ENCODE measurements at regions not wholly inside any gene's neighbourhood (a gene's known extent, or its start where the extent isn't known, plus 50 kb on each side); places are given as distances from the start of the nearest gene placed in this dataset.

DNA sequence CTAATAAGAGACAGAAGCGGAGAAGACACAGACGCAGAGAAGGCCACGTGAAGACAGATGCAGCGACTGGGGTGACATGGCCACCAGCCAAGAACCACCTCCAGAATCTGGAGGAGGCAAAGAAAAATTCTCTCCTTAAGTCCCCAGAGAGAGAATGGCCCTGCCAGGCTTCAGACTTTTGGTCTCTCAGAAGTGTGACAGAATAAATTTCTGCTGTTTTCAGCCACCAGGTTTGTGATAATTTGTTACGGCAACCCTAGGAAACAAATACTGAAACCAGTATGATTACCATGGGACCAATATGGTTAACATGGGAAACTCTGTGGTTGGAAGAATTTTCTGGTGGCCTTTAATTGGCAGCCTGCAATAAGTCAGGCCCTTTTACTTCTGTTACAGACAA lies 63.9 kb upstream of the DOCK9 start:
- H3K36me3 ChIP-seq (replicated peaks; ENCODE audit: low read depth, low read length), result no peaks in the 10 kb centered on the region
- no peaks in the 10 kb centered on the region for H4K20me1 ChIP-seq (ENCODE audit: insufficient read depth, low read length)
- no peaks in the 10 kb centered on the region for H3K9me3 ChIP-seq (ENCODE audit: insufficient read depth, low read length)
- peaks cover 3% of the 10 kb centered on the region; the same call in 1 of the 2 replicates for H3K27me3 ChIP-seq (ENCODE audit: low read depth, low read length)
- H3K4me3 ChIP-seq (ENCODE audit: low read length), result no peak overlapping the region
- H2AFZ ChIP-seq (ENCODE audit: low read depth, low read length), result no peak overlapping the region
- H3K9ac ChIP-seq (ENCODE audit: low read length), result no peak overlapping the region
- TF ChIP-seq EZH2phosphoT487 (IDR thresholded peaks at IDR 0.05; ENCODE audit: low read depth), result no peak
- TF ChIP-seq, protein P1, sequence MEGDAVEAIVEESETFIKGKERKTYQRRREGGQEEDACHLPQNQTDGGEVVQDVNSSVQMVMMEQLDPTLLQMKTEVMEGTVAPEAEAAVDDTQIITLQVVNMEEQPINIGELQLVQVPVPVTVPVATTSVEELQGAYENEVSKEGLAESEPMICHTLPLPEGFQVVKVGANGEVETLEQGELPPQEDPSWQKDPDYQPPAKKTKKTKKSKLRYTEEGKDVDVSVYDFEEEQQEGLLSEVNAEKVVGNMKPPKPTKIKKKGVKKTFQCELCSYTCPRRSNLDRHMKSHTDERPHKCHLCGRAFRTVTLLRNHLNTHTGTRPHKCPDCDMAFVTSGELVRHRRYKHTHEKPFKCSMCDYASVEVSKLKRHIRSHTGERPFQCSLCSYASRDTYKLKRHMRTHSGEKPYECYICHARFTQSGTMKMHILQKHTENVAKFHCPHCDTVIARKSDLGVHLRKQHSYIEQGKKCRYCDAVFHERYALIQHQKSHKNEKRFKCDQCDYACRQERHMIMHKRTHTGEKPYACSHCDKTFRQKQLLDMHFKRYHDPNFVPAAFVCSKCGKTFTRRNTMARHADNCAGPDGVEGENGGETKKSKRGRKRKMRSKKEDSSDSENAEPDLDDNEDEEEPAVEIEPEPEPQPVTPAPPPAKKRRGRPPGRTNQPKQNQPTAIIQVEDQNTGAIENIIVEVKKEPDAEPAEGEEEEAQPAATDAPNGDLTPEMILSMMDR (IDR thresholded peaks at IDR 0.05; ENCODE audit: low read depth, low read length), result no peak
- no peak overlapping the region for H3K4me2 ChIP-seq (ENCODE audit: low read length)
- peaks cover 9% of the 10 kb centered on the region for H3K4me1 ChIP-seq (ENCODE audit: low read length)
- no peak overlapping the region for H3K27ac ChIP-seq (ENCODE audit: low read length)
- H3K79me2 ChIP-seq (ENCODE audit: low read length), result no peaks in the 10 kb centered on the region

DNA sequence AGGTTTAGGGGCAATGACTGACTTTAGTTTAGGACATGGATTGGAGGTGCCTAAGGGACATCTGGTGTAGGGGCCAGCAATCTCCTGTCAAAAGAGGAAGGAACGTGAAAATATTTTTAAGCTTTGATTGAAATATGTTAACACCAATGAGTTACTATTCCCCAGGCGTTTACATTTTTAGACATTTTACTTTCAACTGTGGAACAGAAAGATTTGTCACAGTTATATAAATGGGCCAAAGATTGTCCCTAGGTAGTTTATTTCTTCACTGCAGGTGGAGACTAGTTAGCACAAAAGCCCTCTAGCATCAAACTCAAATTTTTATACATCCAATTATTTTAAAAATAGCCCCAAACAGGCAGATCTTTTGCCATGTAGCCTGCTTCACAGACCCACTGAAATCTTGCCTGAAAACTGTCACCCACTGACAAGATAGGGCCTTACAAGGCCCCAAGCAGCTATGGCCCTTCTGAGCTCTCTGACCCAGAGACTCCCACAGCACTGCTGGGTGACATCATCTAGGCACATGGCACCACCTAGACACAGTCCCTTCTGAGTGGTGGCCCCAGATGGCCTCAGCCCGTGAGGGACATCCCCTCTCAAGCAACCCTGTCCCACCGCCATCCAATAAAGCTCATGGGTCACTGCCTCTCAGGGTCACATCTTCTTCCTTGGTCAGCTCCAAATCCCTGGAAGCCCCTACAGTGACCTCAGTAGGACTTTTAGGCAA lies 64.8 kb upstream of the DOCK9 start:
- Histone ChIP-seq H3K4me2 (ENCODE audit: low read length) (no peak overlapping the region), H3K9me3 (ENCODE audit: insufficient read depth, low read length) (no peaks in the 10 kb centered on the region), H2AFZ (ENCODE audit: low read depth, low read length) (no peak overlapping the region), H3K4me3 (ENCODE audit: low read length) (no peak overlapping the region), H3K27me3 (ENCODE audit: low read depth, low read length) (peaks cover 3% of the 10 kb centered on the region; the same call in 1 of the 2 replicates), H4K20me1 (ENCODE audit: insufficient read depth, low read length) (no peaks in the 10 kb centered on the region), H3K27ac (ENCODE audit: low read length) (no peak overlapping the region), H3K4me1 (ENCODE audit: low read length) (peaks cover 9% of the 10 kb centered on the region), H3K9ac (ENCODE audit: low read length) (no peak overlapping the region), H3K36me3 (replicated peaks; ENCODE audit: low read depth, low read length) (no peaks in the 10 kb centered on the region), H3K79me2 (ENCODE audit: low read length) (no peaks in the 10 kb centered on the region)
- no peak for TF ChIP-seq EZH2phosphoT487 (IDR thresholded peaks at IDR 0.05; ENCODE audit: low read depth)
- TF ChIP-seq, protein P1 (IDR thresholded peaks at IDR 0.05; ENCODE audit: low read depth, low read length), result no peak

DNA sequence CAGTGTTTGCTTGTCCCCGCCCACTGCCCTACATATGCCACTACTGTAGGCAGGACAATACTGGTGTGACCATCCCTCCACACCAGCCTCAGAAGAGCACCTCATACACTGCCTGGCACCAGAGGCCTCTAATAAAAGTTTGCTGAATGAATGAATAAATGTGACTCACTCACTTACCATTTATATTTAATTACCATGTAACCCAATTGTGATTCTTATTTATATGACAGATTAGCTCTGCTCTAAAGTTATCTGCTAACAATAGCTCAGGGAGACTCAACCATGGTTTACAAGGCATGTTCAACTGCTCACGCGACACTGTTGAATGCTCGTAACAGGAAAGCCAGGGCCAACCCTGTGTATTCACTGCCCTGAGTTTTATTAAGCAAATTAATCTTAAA lies 66.0 kb upstream of the DOCK9 start:
- TF ChIP-seq EZH2phosphoT487 (IDR thresholded peaks at IDR 0.05; ENCODE audit: low read depth), result no peak
- TF ChIP-seq, protein P1 (IDR thresholded peaks at IDR 0.05; ENCODE audit: low read depth, low read length), result no peak
- no peaks in the 10 kb centered on the region for H3K79me2 ChIP-seq (ENCODE audit: low read length)
- H3K27ac ChIP-seq (ENCODE audit: low read length), result no peak overlapping the region
- no peak overlapping the region for H3K4me3 ChIP-seq (ENCODE audit: low read length)
- no peaks in the 10 kb centered on the region for H3K9me3 ChIP-seq (ENCODE audit: insufficient read depth, low read length)
- no peaks in the 10 kb centered on the region for H4K20me1 ChIP-seq (ENCODE audit: insufficient read depth, low read length)
- peaks cover 3% of the 10 kb centered on the region; the same call in 1 of the 2 replicates for H3K27me3 ChIP-seq (ENCODE audit: low read depth, low read length)
- no peak overlapping the region for H3K4me2 ChIP-seq (ENCODE audit: low read length)
- no peak overlapping the region for H3K9ac ChIP-seq (ENCODE audit: low read length)
- H3K36me3 ChIP-seq (replicated peaks; ENCODE audit: low read depth, low read length), result no peaks in the 10 kb centered on the region
- peaks cover 9% of the 10 kb centered on the region for H3K4me1 ChIP-seq (ENCODE audit: low read length)
- H2AFZ ChIP-seq (ENCODE audit: low read depth, low read length), result no peak overlapping the region

DNA sequence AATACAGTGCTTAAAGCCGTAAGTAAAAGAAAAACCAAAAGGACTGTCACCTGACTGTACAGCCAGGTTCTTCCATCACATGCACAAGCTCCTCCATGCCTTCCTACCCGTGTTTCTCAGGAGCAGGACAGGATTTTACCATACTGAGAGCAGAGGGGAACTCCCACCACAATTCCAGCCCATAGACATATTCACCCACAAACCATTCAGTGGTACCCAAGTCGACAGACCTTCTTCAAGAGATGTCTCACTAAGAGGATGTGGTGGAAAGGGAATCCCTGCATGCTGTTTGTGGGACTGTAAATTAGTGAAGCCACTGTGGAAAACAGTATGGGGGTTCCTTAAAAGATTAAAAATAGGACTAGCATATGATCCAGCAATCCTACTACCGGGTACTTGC lies 66.9 kb upstream of the DOCK9 start:
- peaks cover 9% of the 10 kb centered on the region for H3K4me1 ChIP-seq (ENCODE audit: low read length)
- H3K9me3 ChIP-seq (ENCODE audit: insufficient read depth, low read length), result no peaks in the 10 kb centered on the region
- H2AFZ ChIP-seq (ENCODE audit: low read depth, low read length), result no peak overlapping the region
- H4K20me1 ChIP-seq (ENCODE audit: insufficient read depth, low read length), result no peaks in the 10 kb centered on the region
- no peaks in the 10 kb centered on the region for H3K79me2 ChIP-seq (ENCODE audit: low read length)
- no peak overlapping the region for H3K27ac ChIP-seq (ENCODE audit: low read length)
- no peak overlapping the region for H3K4me3 ChIP-seq (ENCODE audit: low read length)
- TF ChIP-seq, protein P1 (IDR thresholded peaks at IDR 0.05; ENCODE audit: low read depth, low read length), result no peak
- no peak for TF ChIP-seq EZH2phosphoT487 (IDR thresholded peaks at IDR 0.05; ENCODE audit: low read depth)
- H3K9ac ChIP-seq (ENCODE audit: low read length), result no peak overlapping the region
- no peak overlapping the region for H3K4me2 ChIP-seq (ENCODE audit: low read length)
- no peaks in the 10 kb centered on the region for H3K36me3 ChIP-seq (replicated peaks; ENCODE audit: low read depth, low read length)
- H3K27me3 ChIP-seq (ENCODE audit: low read depth, low read length), result peaks cover 3% of the 10 kb centered on the region; the same call in 1 of the 2 replicates

Measured in OCI-LY3 (cell line).